ENCODE measurements at regions not wholly inside any gene's neighbourhood (a gene's known extent, or its start where the extent isn't known, plus 50 kb on each side); places are given as distances from the start of the nearest gene placed in this dataset.

DNA sequence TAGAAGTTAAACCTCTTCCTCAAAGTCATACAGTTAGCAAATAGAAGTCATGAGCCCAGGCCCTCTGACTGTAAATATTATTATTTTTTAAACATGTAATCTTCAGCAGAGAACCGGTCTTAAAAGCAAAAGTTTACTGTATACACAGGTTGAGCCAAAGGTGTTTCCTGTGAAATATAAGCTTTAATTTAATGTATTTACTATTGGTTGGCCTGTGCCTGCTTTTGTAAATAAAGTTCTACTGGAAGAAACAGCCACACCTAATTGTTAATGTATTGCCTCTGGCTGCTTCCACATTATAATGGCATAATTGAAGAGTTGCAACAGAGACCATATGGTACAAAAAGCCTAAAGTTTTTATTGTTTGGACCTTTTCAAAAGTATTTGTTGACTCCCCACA, 61.0 kb upstream of the PRDM8 start:
- TF ChIP-seq, protein P1, sequence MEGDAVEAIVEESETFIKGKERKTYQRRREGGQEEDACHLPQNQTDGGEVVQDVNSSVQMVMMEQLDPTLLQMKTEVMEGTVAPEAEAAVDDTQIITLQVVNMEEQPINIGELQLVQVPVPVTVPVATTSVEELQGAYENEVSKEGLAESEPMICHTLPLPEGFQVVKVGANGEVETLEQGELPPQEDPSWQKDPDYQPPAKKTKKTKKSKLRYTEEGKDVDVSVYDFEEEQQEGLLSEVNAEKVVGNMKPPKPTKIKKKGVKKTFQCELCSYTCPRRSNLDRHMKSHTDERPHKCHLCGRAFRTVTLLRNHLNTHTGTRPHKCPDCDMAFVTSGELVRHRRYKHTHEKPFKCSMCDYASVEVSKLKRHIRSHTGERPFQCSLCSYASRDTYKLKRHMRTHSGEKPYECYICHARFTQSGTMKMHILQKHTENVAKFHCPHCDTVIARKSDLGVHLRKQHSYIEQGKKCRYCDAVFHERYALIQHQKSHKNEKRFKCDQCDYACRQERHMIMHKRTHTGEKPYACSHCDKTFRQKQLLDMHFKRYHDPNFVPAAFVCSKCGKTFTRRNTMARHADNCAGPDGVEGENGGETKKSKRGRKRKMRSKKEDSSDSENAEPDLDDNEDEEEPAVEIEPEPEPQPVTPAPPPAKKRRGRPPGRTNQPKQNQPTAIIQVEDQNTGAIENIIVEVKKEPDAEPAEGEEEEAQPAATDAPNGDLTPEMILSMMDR (IDR thresholded peaks at IDR 0.05; ENCODE audit: control extremely low read depth in 1 of 3, insufficient read depth in 1 of 3, low read depth in 1 of 3, low read length in 3 of 3), result no peak
- TF ChIP-seq EP300 (IDR thresholded peaks at IDR 0.05; ENCODE audit: borderline replicate concordance in 1 of 2, low read depth in 2 of 2, low read length in 2 of 2) (no peak), POLR2A (IDR thresholded peaks at IDR 0.05; ENCODE audit: control extremely low read depth in 1 of 2, low read depth in 2 of 2, low read length in 2 of 2) (no peak), RFX5 (IDR thresholded peaks at IDR 0.05; ENCODE audit: borderline replicate concordance, low read depth, low read length) (no peak), EZH2 (IDR thresholded peaks at IDR 0.05; ENCODE audit: low read depth, low read length, severe bottlenecking) (no peak), SRF (IDR thresholded peaks at IDR 0.05; ENCODE audit: low read depth, low read length) (no peak), ZNF274 (IDR thresholded peaks at IDR 0.05; ENCODE audit: borderline replicate concordance, extremely low read depth, low read length) (no peak), JUN (IDR thresholded peaks at IDR 0.05; ENCODE audit: low read depth, low read length) (no peak), TAF1 (IDR thresholded peaks at IDR 0.05; ENCODE audit: low read depth, low read length) (no peak), CBX8 (IDR thresholded peaks at IDR 0.05; ENCODE audit: borderline replicate concordance, low read depth, low read length) (no peak), POLR2AphosphoS5 (IDR thresholded peaks at IDR 0.05; ENCODE audit: low read depth, low read length) (no peak), TBP (IDR thresholded peaks at IDR 0.05; ENCODE audit: low read depth, low read length) (no peak), SP1 (IDR thresholded peaks at IDR 0.05; ENCODE audit: low read depth, low read length) (no peak), JUND (IDR thresholded peaks at IDR 0.05; ENCODE audit: low read length) (no peak)
